HEK293 (cell line): ENCODE measurements at regions not wholly inside any gene's neighbourhood (a gene's known extent, or its start where the extent isn't known, plus 50 kb on each side); places are given as distances from the start of the nearest gene placed in this dataset.

Experiments
- CTCF ChIP-seq: fragments of 450-650 bp; formaldehyde crosslinking; IDR thresholded peaks from 2 replicates; pipeline ENCODE4 v1.5.1; 2016; ENCODE audit warnings: missing biosample characterization, missing genetic modification characterization
- SP3 ChIP-seq: fragments of 450-650 bp; formaldehyde crosslinking; IDR thresholded peaks from 2 replicates; pipeline ENCODE4 v1.5.1; 2016; ENCODE audit warnings: missing biosample characterization, missing genetic modification characterization
- ZBTB7A ChIP-seq: fragments of 450-650 bp; formaldehyde crosslinking; IDR thresholded peaks from 2 replicates; pipeline ENCODE4 v1.5.1; 2016; ENCODE audit warnings: low read depth, missing biosample characterization, missing genetic modification characterization
- ZNF404 ChIP-seq: fragments of 450-650 bp; formaldehyde crosslinking; IDR thresholded peaks from 2 replicates; pipeline ENCODE4 v1.5.1; 2017; ENCODE audit warnings: missing biosample characterization, missing genetic modification characterization
- TF ChIP-seq, protein P1 (sequence below): fragments of 450-650 bp; formaldehyde crosslinking; IDR thresholded peaks from 2 replicates; pipeline ENCODE4 v1.5.1; 2016; ENCODE audit warnings: missing biosample characterization, missing genetic modification characterization

- no peak for TF ChIP-seq ZBTB7A (tag by site-specific recombination)
- no peak for TF ChIP-seq CTCF (tag by site-specific recombination)
- TF ChIP-seq ZNF404 (tag by site-specific recombination) = no peak
- TF ChIP-seq, protein P1, sequence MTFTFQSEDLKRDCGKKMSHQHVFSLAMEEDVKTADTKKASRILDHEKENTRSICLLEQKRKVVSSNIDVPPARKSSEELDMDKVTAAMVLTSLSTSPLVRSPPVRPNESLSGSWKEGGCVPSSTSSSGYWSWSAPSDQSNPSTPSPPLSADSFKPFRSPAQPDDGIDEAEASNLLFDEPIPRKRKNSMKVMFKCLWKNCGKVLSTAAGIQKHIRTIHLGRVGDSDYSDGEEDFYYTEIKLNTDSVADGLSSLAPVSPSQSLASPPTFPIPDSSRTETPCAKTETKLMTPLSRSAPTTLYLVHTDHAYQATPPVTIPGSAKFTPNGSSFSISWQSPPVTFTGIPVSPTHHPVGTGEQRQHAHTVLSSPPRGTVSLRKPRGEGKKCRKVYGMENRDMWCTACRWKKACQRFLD (tag by site-specific recombination) = no peak
- TF ChIP-seq SP3 (tag by site-specific recombination) = no peak
Observed at GRCh38 chr4:123257591-123257990, 139.0 kb upstream of the SPRY1 start.
